ENCODE measurements at regions not wholly inside any gene's neighbourhood (a gene's known extent, or its start where the extent isn't known, plus 50 kb on each side); places are given as distances from the start of the nearest gene placed in this dataset.

DNA sequence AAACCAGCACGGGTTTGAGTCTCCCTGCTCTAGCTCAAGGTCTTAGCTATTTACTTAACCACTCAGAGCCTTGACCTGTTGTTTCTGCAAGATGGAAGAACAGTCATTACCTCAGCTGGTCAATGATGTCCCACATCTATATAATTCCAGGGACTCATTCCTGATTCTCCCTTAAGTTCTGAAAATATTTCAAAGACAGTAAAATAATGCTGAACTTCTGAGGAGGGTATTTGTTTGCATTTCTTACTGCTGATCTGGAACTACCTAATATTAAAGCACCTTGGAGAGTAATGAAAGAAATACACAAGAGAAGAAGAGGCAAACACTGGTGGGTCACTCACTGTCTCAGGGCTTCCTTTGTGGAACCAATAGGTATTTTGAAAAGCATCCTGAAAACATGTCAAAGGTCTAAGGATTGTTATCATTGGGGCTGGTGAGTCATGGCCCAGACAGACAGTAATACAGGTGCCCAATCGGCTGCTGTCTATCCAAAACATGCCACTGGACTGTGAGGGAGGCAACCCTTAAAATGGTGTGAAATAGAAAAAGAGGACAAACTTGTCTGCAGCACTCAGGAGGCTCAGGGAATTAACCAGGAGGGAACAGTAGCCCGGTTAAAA, 88.7 kb upstream of the EGLN3 start:
- Histone ChIP-seq H3K4me1 (ENCODE audit: insufficient read depth, low read length) (no peaks in the 10 kb centered on the region), H3K9me3 (ENCODE audit: low read length) (no peaks in the 10 kb centered on the region), H3K36me3 (ENCODE audit: insufficient read depth, low read length) (no peaks in the 10 kb centered on the region), H2AFZ (ENCODE audit: low read depth, low read length) (no peak overlapping the region), H3K27me3 (ENCODE audit: insufficient read depth, low read length) (peaks cover 3% of the 10 kb centered on the region), H3K4me3 (ENCODE audit: low read length) (no peak overlapping the region)

DNA sequence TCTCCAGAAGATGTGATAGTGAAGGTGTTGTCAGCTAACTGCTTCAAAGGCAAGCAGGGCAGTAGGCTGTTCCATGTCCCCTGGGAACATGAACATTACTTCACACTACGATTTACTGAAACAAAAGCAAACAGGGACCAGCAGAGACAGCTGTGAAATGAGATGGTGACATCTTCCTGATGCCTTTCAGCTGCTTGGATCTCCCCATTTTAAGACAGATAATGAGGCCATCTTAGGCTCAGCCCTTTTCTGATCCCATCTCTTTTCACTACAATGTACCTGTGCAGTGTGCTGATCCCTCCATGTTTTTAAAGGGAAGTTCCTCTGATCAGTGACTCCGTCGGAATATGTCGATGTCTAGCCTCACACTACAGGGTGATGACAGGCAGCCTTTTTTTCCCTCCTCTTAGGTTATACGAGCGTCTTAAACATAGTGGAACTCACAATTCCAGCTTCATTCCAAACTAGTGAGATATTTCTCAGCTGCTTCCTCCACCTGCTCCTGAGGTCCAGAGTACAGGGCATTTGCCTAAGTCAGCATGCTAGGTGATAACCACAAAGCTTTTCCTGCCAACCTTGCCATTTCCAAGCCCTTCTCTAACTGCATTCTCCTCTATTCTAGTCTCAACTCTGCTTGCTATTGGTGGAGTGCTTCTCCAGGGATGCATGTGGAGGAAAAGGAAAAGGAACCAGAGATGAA, 87.6 kb upstream of the EGLN3 start:
- Histone ChIP-seq H3K9me3 (ENCODE audit: low read length) (no peaks in the 10 kb centered on the region), H2AFZ (ENCODE audit: low read depth, low read length) (no peak overlapping the region), H3K27me3 (ENCODE audit: insufficient read depth, low read length) (peaks cover 3% of the 10 kb centered on the region), H3K4me3 (ENCODE audit: low read length) (no peak overlapping the region), H3K4me1 (ENCODE audit: insufficient read depth, low read length) (no peaks in the 10 kb centered on the region), H3K36me3 (ENCODE audit: insufficient read depth, low read length) (no peaks in the 10 kb centered on the region)

DNA sequence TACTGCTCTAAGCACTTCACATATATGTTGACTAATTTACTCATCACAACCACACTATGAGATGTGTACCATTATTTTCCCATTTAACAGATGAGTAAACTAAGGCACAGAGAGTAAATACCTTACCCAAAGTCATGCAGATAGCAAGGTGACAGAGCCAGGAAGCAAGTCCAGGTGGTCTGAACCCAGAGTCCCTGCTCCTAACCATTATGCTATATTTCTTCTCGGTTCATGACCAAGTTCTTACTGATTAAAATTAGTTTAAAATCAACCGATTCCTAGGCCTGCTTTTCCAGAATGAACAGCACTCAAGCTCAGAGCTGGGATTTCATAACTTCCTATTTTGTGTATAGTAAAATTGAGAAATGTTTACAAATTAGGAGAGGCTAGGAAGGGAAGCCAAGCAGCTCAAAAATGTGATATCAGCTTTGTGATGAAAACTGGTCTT, 85.5 kb upstream of the EGLN3 start:
- Histone ChIP-seq H3K4me3 (ENCODE audit: low read length) (no peak overlapping the region), H3K9me3 (ENCODE audit: low read length) (no peaks in the 10 kb centered on the region), H2AFZ (ENCODE audit: low read depth, low read length) (no peak overlapping the region), H3K4me1 (ENCODE audit: insufficient read depth, low read length) (no peaks in the 10 kb centered on the region), H3K36me3 (ENCODE audit: insufficient read depth, low read length) (no peaks in the 10 kb centered on the region), H3K27me3 (ENCODE audit: insufficient read depth, low read length) (peaks cover 3% of the 10 kb centered on the region)

- H3K36me3 ChIP-seq (ENCODE audit: insufficient read depth, low read length), result no peaks in the 10 kb centered on the region
- H3K4me1 ChIP-seq (ENCODE audit: insufficient read depth, low read length), result no peaks in the 10 kb centered on the region
- H3K4me3 ChIP-seq (ENCODE audit: low read length), result no peak overlapping the region
- H3K9me3 ChIP-seq (ENCODE audit: low read length), result no peaks in the 10 kb centered on the region
- no peak overlapping the region for H2AFZ ChIP-seq (ENCODE audit: low read depth, low read length)
- peaks cover 3% of the 10 kb centered on the region for H3K27me3 ChIP-seq (ENCODE audit: insufficient read depth, low read length)
These were observed 85.0 kb upstream of the EGLN3 start for GRCh38 chr14:34035934-34036250.

DNA sequence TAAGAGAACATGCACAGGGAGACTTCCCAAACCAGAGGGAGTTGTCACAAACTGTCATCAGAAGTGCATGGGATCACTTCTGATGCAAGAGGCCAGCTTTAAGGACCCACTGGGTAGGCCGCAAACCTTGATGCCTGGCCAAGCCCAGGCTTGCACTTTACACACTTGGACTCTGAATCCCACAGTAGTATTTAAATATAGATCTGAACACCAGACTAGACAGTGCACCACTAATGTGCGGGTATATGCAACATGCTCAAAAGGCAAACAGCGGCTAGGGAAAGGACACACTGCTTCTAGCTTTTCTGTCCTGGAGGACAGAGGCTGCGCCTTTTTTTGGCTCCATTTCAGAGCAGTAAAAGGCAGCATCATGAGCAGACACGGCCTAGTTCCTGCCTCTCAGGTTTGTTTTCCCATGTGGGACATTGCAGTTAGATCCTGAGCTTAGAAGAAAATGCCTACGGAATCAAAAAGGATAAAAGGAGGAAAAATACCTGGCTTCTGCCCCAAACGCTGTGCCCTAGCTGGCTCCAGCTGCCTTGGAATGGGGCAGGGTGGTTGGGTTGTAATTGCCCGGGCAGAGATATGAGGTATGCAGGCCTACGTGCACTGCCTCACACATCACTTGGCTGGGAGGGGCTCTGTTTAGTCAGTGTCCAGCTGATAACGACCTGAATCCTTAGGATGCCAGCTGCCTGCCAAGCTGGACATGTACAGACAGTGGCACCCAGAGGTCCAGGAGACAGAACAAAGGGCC, 84.5 kb upstream of the EGLN3 start:
- no peak overlapping the region for H3K4me3 ChIP-seq (ENCODE audit: low read length)
- H3K36me3 ChIP-seq (ENCODE audit: insufficient read depth, low read length), result no peaks in the 10 kb centered on the region
- H2AFZ ChIP-seq (ENCODE audit: low read depth, low read length), result no peak overlapping the region
- H3K27me3 ChIP-seq (ENCODE audit: insufficient read depth, low read length), result peaks cover 3% of the 10 kb centered on the region
- no peaks in the 10 kb centered on the region for H3K9me3 ChIP-seq (ENCODE audit: low read length)
- no peaks in the 10 kb centered on the region for H3K4me1 ChIP-seq (ENCODE audit: insufficient read depth, low read length)

DNA sequence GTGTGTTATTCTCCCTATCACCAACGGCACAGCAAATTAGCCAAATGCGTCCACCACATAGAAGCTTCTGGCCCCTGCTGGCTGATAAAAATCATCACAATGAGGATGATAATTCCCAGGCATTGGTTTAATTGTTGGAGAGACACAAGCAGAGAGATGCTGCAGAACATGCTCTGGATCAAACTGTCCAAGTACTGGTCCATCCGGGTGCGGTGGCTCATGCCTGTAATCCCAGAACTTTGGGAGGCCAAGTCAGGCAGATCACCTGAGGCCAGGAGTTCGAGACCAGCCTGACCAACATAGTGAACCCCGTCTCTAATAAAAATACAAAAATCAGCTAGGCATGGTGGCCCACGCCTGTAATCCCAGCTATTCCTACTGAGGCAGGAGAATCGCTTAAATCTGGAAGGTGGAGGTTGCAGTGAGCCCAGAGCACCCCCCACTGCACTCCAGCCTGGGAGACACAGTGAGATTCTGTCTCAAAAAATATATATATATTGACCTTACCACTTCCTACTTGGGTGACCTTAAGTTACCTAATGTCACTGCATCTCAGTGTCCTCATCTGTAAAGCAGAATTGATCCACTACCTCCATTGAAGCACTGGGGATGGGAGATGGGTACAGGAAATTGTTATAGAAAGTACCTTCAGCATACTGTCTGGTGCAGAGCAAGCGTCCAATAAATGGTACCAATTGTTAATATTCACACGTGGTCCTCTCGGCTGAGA, 83.7 kb upstream of the EGLN3 start:
- no peaks in the 10 kb centered on the region for H3K4me1 ChIP-seq (ENCODE audit: insufficient read depth, low read length)
- peaks cover 3% of the 10 kb centered on the region for H3K27me3 ChIP-seq (ENCODE audit: insufficient read depth, low read length)
- no peaks in the 10 kb centered on the region for H3K36me3 ChIP-seq (ENCODE audit: insufficient read depth, low read length)
- no peak overlapping the region for H2AFZ ChIP-seq (ENCODE audit: low read depth, low read length)
- H3K9me3 ChIP-seq (ENCODE audit: low read length), result no peaks in the 10 kb centered on the region
- H3K4me3 ChIP-seq (ENCODE audit: low read length), result no peak overlapping the region

- no peaks in the 10 kb centered on the region for H3K9me3 ChIP-seq (ENCODE audit: low read length)
- no peaks in the 10 kb centered on the region for H3K36me3 ChIP-seq (ENCODE audit: insufficient read depth, low read length)
- no peak overlapping the region for H2AFZ ChIP-seq (ENCODE audit: low read depth, low read length)
- H3K27me3 ChIP-seq (ENCODE audit: insufficient read depth, low read length), result no peaks in the 10 kb centered on the region
- H3K4me3 ChIP-seq (ENCODE audit: low read length), result no peak overlapping the region
- H3K4me1 ChIP-seq (ENCODE audit: insufficient read depth, low read length), result no peaks in the 10 kb centered on the region
These were observed 81.8 kb upstream of the EGLN3 start for GRCh38 chr14:34032720-34033119.

GRCh38 chr14:34030864-34031263, 80.0 kb upstream of the EGLN3 start:
- H3K36me3 ChIP-seq (ENCODE audit: insufficient read depth, low read length), result no peaks in the 10 kb centered on the region
- no peaks in the 10 kb centered on the region for H3K27me3 ChIP-seq (ENCODE audit: insufficient read depth, low read length)
- no peak overlapping the region for H2AFZ ChIP-seq (ENCODE audit: low read depth, low read length)
- no peaks in the 10 kb centered on the region for H3K9me3 ChIP-seq (ENCODE audit: low read length)
- no peaks in the 10 kb centered on the region for H3K4me1 ChIP-seq (ENCODE audit: insufficient read depth, low read length)
- H3K4me3 ChIP-seq (ENCODE audit: low read length), result no peak overlapping the region

DNA sequence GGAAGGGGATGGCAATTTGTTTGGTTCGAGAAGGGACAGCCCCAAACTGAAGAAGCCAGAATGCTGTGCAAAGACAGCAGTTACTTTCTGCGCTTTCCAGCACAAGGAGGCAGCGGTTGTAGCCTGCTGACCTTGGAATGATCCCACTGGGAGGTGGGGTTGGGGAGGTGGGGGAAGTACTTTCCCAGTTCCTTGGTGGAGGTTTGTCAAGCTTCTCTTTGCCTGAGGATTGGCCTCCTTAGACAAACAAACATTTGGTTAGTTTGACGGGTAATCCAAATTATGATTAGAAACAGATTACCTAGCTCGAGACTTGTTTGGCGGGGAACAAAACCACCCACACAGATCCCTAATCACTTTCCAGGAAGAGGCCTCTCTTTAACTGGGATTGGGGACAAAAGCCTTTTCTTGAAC, 79.1 kb upstream of the EGLN3 start:
- Histone ChIP-seq H2AFZ (ENCODE audit: low read depth, low read length) (no peak overlapping the region), H3K36me3 (ENCODE audit: insufficient read depth, low read length) (no peaks in the 10 kb centered on the region), H3K4me1 (ENCODE audit: insufficient read depth, low read length) (no peaks in the 10 kb centered on the region), H3K4me3 (ENCODE audit: low read length) (no peak overlapping the region), H3K9me3 (ENCODE audit: low read length) (no peaks in the 10 kb centered on the region), H3K27me3 (ENCODE audit: insufficient read depth, low read length) (no peaks in the 10 kb centered on the region)

GRCh38 chr14:34027990-34028495, 77.2 kb upstream of the EGLN3 start:
- no peak overlapping the region for H2AFZ ChIP-seq (ENCODE audit: low read depth, low read length)
- H3K4me1 ChIP-seq (ENCODE audit: insufficient read depth, low read length), result no peaks in the 10 kb centered on the region
- no peaks in the 10 kb centered on the region for H3K27me3 ChIP-seq (ENCODE audit: insufficient read depth, low read length)
- no peaks in the 10 kb centered on the region for H3K9me3 ChIP-seq (ENCODE audit: low read length)
- H3K4me3 ChIP-seq (ENCODE audit: low read length), result no peak overlapping the region
- H3K36me3 ChIP-seq (ENCODE audit: insufficient read depth, low read length), result no peaks in the 10 kb centered on the region

DNA sequence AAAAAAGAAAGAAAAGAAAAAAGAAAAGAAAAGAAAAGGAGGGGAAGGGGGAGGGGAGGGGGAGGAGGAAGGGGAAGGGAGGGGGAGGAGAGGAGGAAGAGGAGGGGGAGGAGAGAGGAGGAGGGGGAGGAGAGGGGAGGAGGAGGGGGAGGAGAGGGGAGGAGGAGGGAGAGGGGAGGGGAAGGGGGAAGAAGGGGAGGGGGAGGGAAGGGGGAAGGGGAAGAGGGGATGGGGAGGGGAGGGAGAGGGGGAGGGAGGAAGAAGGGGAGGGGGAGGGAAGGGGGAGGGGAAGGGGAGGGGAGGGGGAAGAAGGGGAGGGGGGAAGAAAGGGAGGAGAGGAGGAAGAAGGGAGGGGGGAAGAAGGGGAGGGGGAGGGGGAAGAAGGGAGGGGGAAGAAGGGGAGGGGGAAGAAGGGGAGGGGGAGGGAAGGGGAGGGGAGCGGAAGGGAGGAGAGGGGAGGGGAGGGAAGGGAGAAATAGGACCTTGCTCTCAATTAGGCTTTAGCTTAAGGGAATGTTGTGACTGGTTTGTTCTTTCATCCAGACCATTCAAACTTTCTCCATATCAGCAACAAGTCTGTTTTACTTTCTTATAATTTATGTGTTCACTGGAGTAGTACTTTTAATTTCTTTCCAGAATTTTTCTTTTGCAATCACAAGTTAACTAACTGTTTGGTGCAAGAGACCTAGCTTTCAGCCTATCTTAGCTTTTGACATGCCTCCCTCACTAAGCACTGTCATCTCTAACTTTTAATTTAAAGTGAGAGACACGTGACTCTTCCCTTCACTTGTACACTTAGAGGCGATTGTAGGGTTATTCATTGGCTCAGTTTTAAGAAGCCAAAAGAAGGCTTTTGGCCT, 76.5 kb upstream of the EGLN3 start:
- Histone ChIP-seq H3K27me3 (ENCODE audit: insufficient read depth, low read length) (no peaks in the 10 kb centered on the region), H3K4me3 (ENCODE audit: low read length) (no peak overlapping the region), H3K9me3 (ENCODE audit: low read length) (no peaks in the 10 kb centered on the region), H2AFZ (ENCODE audit: low read depth, low read length) (no peak overlapping the region), H3K4me1 (ENCODE audit: insufficient read depth, low read length) (no peaks in the 10 kb centered on the region), H3K36me3 (ENCODE audit: insufficient read depth, low read length) (no peaks in the 10 kb centered on the region)

DNA sequence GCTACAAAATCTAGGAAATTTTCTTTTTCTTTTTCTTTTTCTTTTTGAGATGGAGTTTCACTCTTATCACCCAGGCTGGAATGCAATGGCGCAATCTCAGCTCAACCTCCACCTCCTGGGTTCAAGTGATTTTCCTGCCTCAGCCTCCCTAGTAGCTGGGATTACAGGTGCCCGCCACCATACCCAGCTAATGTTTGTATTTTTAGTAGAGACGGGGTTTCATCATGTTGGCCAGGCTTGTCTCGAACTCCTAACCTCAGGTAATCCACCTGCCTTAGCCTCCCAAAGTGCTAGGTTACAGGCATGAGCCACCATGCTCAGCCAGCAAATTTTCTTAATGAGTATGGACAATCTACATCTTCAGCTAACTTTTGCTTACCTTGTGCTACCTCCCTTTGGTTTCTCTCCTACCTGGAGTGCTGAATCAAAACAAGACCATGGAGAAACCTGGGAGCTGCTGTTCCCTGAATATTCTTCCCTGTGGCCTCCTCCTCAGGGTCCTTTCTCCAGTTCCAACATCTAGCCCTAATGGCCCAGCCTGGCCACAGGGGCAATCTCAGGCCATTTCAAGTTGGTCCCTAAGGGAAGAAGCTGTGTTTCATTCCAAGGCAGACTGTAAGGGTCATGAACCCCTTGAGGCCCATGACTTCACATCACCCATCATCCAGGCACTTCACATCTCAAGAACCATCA, 74.6 kb upstream of the EGLN3 start:
- H3K4me3 ChIP-seq (ENCODE audit: low read length), result no peak overlapping the region
- H3K27me3 ChIP-seq (ENCODE audit: insufficient read depth, low read length), result peaks cover 6% of the 10 kb centered on the region
- no peak overlapping the region for H2AFZ ChIP-seq (ENCODE audit: low read depth, low read length)
- H3K36me3 ChIP-seq (ENCODE audit: insufficient read depth, low read length), result no peaks in the 10 kb centered on the region
- H3K4me1 ChIP-seq (ENCODE audit: insufficient read depth, low read length), result no peaks in the 10 kb centered on the region
- H3K9me3 ChIP-seq (ENCODE audit: low read length), result no peaks in the 10 kb centered on the region
